Right ventricle myocardium superior (tissue), 1 donor: ENCODE measurements at regions not wholly inside any gene's neighbourhood (a gene's known extent, or its start where the extent isn't known, plus 50 kb on each side); places are given as distances from the start of the nearest gene placed in this dataset.

ENCODE experiments used
- ATAC-seq: fragments of 200-7000 bp; cut with Tn5 transposase; one replicate; pipeline ENCODE4 v1.9.1; 2020; ENCODE audit warnings: mild to moderate bottlenecking; ENCODE audit not compliant: poor library complexity
- DNase-seq: peaks from one replicate; pipeline ENCODE4 v3.0.0-alpha.2; 2020
- intact Hi-C: fragments of 100-400 bp; cut with DNase I; formaldehyde crosslinking; loops from one replicate; pipeline ENCODE4 v1.11.2; 2022
- donor health status: DM: no; HTN: yes; CAD: no; lungs with severe emphysema.

- intact Hi-C loops = no loop called here
- no peak for ATAC-seq
- no peak for DNase-seq
Observed at GRCh38 chr6:129921169-129921817, 60.2 kb upstream of the TMEM244 start.

DNA sequence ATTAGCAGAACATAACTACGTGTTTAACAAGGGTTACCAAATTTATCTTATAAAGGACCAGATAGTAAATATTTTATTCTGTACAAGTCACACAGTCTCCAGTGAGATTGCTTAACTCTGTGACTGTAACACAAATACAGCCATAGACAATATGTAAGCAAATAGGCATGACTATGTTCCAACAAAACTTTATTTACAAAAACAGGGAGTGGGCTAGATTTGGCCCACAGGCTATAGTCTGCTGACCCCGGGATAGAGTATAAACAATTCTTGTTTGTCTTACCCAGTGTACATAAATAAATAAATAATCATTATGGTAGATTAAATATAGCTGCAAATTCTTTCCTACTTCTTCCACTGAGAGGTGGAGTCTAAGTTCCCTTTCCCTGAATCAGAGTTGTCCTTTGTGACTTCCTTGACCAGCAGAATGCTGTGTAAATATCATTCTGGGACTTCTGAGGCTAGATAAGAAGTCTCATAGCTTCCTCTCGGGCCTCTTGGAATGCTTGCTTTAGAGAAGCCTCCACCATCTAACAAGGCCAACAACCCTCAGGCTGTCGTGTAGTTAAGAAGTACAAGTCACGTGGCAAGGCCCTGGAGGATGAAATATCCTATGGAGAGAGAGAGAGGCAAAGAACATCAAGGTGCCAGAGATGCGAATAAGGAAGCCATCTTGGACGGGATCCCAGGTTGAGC, 59.1 kb upstream of the TMEM244 start:
- no peak for DNase-seq
- intact Hi-C loops = no loop called here
- no peak for ATAC-seq

DNA sequence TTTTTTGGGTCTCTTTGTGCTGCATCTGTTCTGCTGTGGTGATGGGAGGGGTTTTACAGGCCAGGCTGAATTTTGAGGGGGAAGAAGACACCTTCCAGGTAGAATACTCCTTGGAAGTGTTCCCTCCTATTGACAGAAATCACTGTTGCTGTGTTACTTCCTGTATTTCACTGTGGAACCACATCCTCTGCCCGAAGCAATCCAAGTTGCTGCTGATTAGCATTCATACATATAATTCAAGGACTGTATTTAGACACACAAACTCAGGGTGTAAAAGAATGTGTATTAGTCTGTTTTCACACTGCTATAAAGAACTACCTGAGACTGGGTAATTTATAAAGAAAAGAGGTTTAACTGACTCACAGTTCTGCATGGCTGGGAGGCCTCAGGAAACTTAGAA, 50.6 kb upstream of the TMEM244 start:
- ATAC-seq (no peak), DNase-seq (no peak)
- intact Hi-C loops = no loop called here
